Peyer's patch (tissue), 4 donors: ENCODE measurements at regions not wholly inside any gene's neighbourhood (a gene's known extent, or its start where the extent isn't known, plus 50 kb on each side); places are given as distances from the start of the nearest gene placed in this dataset.

Source experiments
- DNase-seq, 3 donors: peaks; one replicate each; pipeline ENCODE4 v3.0.0-alpha.2; 2017 to 2019
- H3K27ac ChIP-seq, 4 donors: fragments of 200-600 bp; sonication (generic); one replicate each; pipeline ENCODE4 v1.5.1; 2016 to 2019
- H3K27me3 ChIP-seq, 2 donors: fragments of 200-600 bp; sonication (generic); one replicate each; pipeline ENCODE4 v1.5.1; 2019
- H3K36me3 ChIP-seq, 3 donors: fragments of 200-600 bp; sonication (generic); one replicate each; pipeline ENCODE4 v1.5.1; 2016 to 2019
- H3K4me1 ChIP-seq, 4 donors: fragments of 200-600 bp; sonication (generic); one replicate each; pipeline ENCODE4 v1.5.1; 2016 to 2019
- H3K4me3 ChIP-seq, 4 donors: fragments of 200-600 bp; sonication (generic); 1 replicate in 3 of 4; 2 replicates in 1 of 4; pipeline ENCODE4 v1.5.1; 2016 to 2019; ENCODE audit warnings: mild to moderate bottlenecking in 1 of 4
- H3K9me3 ChIP-seq, 4 donors: fragments of 200-600 bp; sonication (generic); one replicate each; pipeline ENCODE4 v1.5.1; 2016 to 2019; ENCODE audit warnings: mild to moderate bottlenecking in 1 of 4
- POLR2A ChIP-seq, 2 donors: fragments of 450-650 bp; IDR thresholded peaks; one replicate each; pipeline ENCODE4 v1.5.1; 2017; ENCODE audit warnings: antibody characterized with exemption in 2 of 2, mild to moderate bottlenecking in 2 of 2, moderate library complexity in 2 of 2
- TF ChIP-seq, protein P1 (sequence below), 6 experiments: fragments of 450-650 bp in 4 of 6; fragments of 200-600 bp in 2 of 6; sonication (generic) in 1 of 6; IDR thresholded peaks; one replicate each; pipeline ENCODE4 v1.5.1; 2017 to 2019; ENCODE audit warnings: antibody characterized with exemption in 6 of 6, mild to moderate bottlenecking in 3 of 6, moderate library complexity in 1 of 6

DNA sequence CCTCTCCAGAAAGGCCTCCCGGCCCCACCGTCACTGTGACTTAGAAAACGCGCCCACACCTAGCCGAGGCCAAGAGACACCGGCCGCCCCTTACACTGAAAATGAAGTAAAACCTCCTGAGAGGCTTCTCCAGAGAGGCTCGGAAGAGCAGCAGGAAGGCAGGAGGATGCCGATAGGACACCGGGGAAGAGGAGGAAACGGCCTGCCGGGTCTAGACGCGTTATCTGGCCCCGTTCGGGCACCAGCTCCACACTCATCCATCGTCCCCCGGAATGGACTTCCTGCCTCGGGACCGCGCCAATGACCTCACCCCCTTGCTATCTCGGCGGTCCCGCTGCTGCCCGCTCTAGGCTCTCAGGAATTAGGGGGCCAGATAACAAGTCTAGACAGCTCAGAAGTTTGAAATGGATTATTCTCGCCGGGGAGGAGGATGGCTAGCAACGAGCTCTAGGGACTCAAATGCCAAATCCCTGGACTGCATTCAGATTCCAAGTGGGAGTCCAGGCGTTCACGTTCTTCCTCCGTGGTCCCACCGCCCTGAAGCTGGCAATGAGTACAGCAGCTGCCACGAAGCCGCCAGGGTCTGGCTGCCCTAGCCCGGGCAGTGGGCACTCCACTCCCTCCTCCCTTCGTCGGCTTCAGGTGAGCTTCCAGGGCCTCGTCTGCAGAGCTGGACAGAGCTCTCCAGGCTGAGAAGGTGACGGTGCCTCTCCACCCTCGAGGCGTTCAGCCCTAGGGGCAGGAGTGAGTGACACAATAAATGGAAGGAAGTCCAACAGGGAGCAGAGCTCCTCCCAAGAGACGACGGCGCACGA, 350.9 kb downstream of the FOXL1 start:
- Histone ChIP-seq H3K27ac (no peak overlapping the region), H3K9me3 (no peaks in the 10 kb centered on the region), H3K36me3 (no peaks in the 10 kb centered on the region), H3K4me3 (no peak overlapping the region), H3K27me3 (no peaks in the 10 kb centered on the region), H3K4me1 (peaks cover 0 to 16% (median 2%) of the 10 kb centered on the region in 4 donors)
- DNase-seq: peak in 1 of 3 donors; percentile 30
- TF ChIP-seq, protein P1, sequence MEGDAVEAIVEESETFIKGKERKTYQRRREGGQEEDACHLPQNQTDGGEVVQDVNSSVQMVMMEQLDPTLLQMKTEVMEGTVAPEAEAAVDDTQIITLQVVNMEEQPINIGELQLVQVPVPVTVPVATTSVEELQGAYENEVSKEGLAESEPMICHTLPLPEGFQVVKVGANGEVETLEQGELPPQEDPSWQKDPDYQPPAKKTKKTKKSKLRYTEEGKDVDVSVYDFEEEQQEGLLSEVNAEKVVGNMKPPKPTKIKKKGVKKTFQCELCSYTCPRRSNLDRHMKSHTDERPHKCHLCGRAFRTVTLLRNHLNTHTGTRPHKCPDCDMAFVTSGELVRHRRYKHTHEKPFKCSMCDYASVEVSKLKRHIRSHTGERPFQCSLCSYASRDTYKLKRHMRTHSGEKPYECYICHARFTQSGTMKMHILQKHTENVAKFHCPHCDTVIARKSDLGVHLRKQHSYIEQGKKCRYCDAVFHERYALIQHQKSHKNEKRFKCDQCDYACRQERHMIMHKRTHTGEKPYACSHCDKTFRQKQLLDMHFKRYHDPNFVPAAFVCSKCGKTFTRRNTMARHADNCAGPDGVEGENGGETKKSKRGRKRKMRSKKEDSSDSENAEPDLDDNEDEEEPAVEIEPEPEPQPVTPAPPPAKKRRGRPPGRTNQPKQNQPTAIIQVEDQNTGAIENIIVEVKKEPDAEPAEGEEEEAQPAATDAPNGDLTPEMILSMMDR (IDR thresholded peaks at IDR 0.05): no peak
- TF ChIP-seq POLR2A (IDR thresholded peaks at IDR 0.05): no peak

DNA sequence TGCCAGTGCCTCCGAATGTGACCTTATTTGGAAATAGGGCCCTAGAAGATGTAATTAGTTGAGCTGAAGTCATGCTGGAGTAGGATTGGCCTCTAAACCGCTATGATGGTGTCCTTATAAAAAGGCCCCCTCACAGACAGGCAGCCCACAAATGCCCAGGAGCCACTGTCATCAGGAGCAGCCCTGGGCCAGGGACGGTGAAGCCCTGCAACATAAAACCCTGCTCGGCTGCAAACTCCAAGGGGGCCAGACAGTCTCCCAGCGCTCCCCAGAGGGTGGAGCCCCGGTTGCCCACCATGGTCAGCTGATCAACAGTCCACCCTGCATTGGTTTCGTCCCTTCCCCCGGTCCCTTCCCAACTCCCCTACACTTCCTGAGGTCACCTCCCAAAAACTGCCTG, 351.7 kb downstream of the FOXL1 start:
- peaks cover 0 to 10% (median under 1%) of the 10 kb centered on the region in 4 donors for H3K4me1 ChIP-seq
- no peaks in the 10 kb centered on the region for H3K36me3 ChIP-seq
- peak in 1 of 3 donors; percentile 15 for DNase-seq
- no peaks in the 10 kb centered on the region for H3K27me3 ChIP-seq
- no peak overlapping the region for H3K4me3 ChIP-seq
- TF ChIP-seq, protein P1 (IDR thresholded peaks at IDR 0.05): no peak
- no peak for TF ChIP-seq POLR2A (IDR thresholded peaks at IDR 0.05)
- H3K27ac ChIP-seq: no peak overlapping the region
- H3K9me3 ChIP-seq: no peaks in the 10 kb centered on the region

DNA sequence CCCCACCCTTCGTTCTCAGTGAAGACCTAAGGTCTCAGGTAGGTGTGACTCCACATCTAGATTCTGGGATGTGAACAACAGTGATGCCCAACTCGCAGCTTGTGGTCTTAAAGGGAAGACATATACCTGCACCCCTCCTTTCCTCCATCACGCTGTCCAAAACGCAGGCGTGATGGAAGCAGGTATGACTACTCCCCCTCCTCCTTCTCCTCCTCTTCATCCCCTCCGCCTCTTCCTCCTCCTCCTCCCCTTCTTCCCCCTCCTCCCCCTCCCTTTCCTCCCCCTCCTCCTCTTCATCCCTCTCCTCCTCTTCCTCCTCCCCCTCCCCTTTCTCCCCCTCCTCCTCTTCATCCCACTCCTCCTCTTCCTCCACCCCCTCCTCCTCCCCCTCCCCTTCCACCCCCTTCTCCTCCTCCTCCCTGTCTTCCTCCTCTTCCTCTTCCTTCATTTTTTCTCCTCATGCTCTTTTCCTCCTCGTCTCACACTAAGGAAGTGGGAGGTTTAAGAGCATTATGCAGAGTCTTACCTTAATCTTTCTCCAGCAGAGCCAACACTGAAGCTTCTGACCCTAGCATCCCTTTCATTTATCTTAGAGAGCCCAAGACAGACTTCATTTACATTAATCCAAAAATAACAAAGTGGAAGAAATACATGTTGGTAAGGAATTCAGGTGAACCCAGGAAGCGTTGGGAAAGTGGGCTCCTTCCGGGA, 352.5 kb downstream of the FOXL1 start:
- Histone ChIP-seq H3K27ac (no peak overlapping the region), H3K4me1 (peaks cover 0 to 3% (median 0%) of the 10 kb centered on the region in 4 donors), H3K9me3 (no peaks in the 10 kb centered on the region), H3K27me3 (no peaks in the 10 kb centered on the region), H3K4me3 (no peak overlapping the region), H3K36me3 (no peaks in the 10 kb centered on the region)
- no peak for TF ChIP-seq POLR2A (IDR thresholded peaks at IDR 0.05)
- TF ChIP-seq, protein P1 (IDR thresholded peaks at IDR 0.05): no peak
- DNase-seq: peak in 1 of 3 donors; percentile 7

DNA sequence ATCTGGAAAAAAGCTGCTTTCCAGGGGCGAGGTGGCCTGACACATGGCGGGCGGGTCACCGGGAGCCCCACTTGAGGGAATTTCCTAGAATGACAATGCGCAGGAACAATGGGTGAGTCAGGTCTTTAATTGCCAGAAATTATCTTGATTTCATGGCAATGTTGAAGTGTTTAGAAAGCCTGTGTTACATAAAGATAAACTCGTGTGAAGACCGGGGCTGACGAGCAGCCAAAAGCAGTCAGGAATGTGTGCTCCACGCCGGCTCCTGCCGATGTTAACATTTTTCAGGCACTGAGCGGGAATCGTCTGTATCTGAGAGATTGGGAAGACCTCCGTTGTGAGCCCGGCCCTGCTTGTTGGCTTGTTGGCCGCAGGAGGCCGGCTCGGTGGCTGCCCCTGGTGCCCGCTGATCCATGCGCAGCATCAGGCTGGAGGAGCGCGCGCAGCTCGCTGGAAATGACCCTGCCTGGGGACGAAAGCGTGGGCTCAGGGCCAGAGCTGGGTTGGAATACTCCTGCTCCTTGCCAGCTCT, 353.1 kb downstream of the FOXL1 start:
- H3K4me3 ChIP-seq: no peak overlapping the region
- H3K27me3 ChIP-seq: no peaks in the 10 kb centered on the region
- no peaks in the 10 kb centered on the region for H3K9me3 ChIP-seq
- no peak overlapping the region for H3K27ac ChIP-seq
- TF ChIP-seq POLR2A (IDR thresholded peaks at IDR 0.05): no peak
- TF ChIP-seq, protein P1 (IDR thresholded peaks at IDR 0.05): no peak
- H3K36me3 ChIP-seq: no peaks in the 10 kb centered on the region
- peak in 1 of 3 donors; percentile 49 for DNase-seq
- no peaks in the 10 kb centered on the region for H3K4me1 ChIP-seq

DNA sequence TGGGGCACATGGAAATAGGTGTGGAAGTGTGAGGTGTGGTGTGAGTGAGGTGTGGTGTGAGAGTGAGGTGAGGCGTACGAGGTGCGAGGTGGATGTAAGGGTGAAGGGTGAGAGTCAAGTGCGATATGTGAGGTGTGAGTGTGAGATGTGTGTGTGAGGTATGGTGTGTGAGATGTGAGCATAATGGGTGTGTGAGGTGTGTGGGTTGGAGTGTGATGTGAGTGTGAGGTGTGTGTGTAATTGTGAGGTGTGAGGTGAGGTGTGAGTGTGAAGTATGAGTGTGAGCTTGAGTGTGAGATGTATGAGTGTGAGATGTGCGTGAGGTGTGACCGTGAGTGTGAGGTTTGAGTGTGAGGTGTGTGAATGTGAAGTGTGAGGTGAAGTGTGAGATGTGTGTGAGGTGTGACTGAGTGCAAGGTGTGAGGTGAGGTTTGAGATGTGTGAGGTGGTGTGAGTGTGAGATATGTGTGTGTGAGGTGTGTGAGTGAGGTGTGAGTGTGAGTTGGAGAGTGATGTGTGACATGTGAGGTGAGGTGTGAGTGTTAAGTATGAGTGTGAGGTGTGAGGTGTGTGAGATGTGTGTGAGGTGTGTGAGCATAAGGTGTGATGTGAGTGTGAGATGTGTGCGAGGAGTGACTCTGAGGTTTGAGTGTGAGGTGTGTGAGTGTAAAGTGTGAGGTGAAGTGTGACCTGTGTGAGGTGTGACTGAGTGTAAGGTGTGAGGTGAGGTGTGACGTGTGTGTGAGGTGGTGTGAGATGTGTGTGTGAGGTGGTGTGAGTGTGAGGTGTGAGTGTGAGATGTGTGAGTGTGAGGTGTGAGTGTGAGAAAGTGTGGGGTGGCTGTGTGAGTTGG, 354.0 kb downstream of the FOXL1 start:
- Histone ChIP-seq H3K4me3 (no peak overlapping the region), H3K27ac (no peak overlapping the region), H3K27me3 (no peaks in the 10 kb centered on the region)

More for the DNA sequence above, 354.0 kb downstream of the FOXL1 start:
- DNase-seq: peak in 1 of 3 donors; percentile 4
- Histone ChIP-seq H3K4me1 (no peaks in the 10 kb centered on the region), H3K9me3 (no peaks in the 10 kb centered on the region), H3K36me3 (no peaks in the 10 kb centered on the region)
- TF ChIP-seq POLR2A (IDR thresholded peaks at IDR 0.05): no peak
- TF ChIP-seq, protein P1 (IDR thresholded peaks at IDR 0.05): no peak
